HG03045 (cell line): ENCODE measurements at regions not wholly inside any gene's neighbourhood (a gene's known extent, or its start where the extent isn't known, plus 50 kb on each side); places are given as distances from the start of the nearest gene placed in this dataset.

ENCODE experiments used
- ATAC-seq: cut with Tn5 transposase; IDR thresholded peaks from one replicate; pipeline ENCODE4 v1.9.1; 2021; ENCODE audit warnings: mild to moderate bottlenecking, moderate library complexity; ENCODE audit not compliant: unreplicated experiment

- ATAC-seq = no peak
Observed at GRCh38 chr3:68468695-68469375, 463.5 kb downstream of the TAFA4 start.

- ATAC-seq = no peak
Observed at GRCh38 chr3:68467465-68467864, 464.9 kb downstream of the TAFA4 start.

GRCh38 chr3:68458581-68458980, 473.8 kb downstream of the TAFA4 start:
- no peak for ATAC-seq

- no peak for ATAC-seq
Observed at GRCh38 chr3:68448510-68449383, 483.6 kb downstream of the TAFA4 start.

GRCh38 chr3:68447885-68448284, 484.5 kb downstream of the TAFA4 start:
- no peak for ATAC-seq

GRCh38 chr3:68441054-68441453, 491.3 kb downstream of the TAFA4 start:
- ATAC-seq = no peak

- ATAC-seq = no peak
Observed at GRCh38 chr3:68436619-68437401, 495.5 kb downstream of the TAFA4 start.

GRCh38 chr3:68428495-68428894, 503.9 kb downstream of the TAFA4 start:
- no peak for ATAC-seq

- ATAC-seq = no peak
Observed at GRCh38 chr3:68424796-68425460, 507.4 kb downstream of the TAFA4 start.

GRCh38 chr3:68408626-68409025, 523.7 kb downstream of the TAFA4 start:
- no peak for ATAC-seq

GRCh38 chr3:68403741-68404140, 528.6 kb downstream of the TAFA4 start:
- no peak for ATAC-seq

- ATAC-seq = no peak
Observed at GRCh38 chr3:68402235-68402918, 530.0 kb downstream of the TAFA4 start.

GRCh38 chr3:68378631-68379030, 553.7 kb downstream of the TAFA4 start:
- ATAC-seq = no peak

GRCh38 chr3:68373727-68374126, 558.6 kb downstream of the TAFA4 start:
- no peak for ATAC-seq

- ATAC-seq = no peak
Observed at GRCh38 chr3:68363796-68364195, 568.6 kb downstream of the TAFA4 start.

- no peak for ATAC-seq
Observed at GRCh38 chr3:68360492-68360891, 571.9 kb downstream of the TAFA4 start.

- no peak for ATAC-seq
Observed at GRCh38 chr3:68345781-68346180, 586.6 kb downstream of the TAFA4 start.

- no peak for ATAC-seq
Observed at GRCh38 chr3:68342426-68342825, 589.9 kb downstream of the TAFA4 start.

- ATAC-seq = no peak
Observed at GRCh38 chr3:68336042-68336441, 596.3 kb downstream of the TAFA4 start.

- ATAC-seq = no peak
Observed at GRCh38 chr3:68334367-68334986, 597.9 kb downstream of the TAFA4 start.
